H1 (cell line): ENCODE measurements at regions not wholly inside any gene's neighbourhood (a gene's known extent, or its start where the extent isn't known, plus 50 kb on each side); places are given as distances from the start of the nearest gene placed in this dataset.

Experiments
- CTCF ChIA-PET: fragments of 300-600 bp; sonication (Branson Sonifier 250); formaldehyde crosslinking; loops from one replicate; lab custom pipeline; 2021; ENCODE audit not compliant: partially characterized antibody; lab: Charles Lee
- POLR2A ChIA-PET: fragments of 300-600 bp; sonication (Branson Sonifier 250); formaldehyde crosslinking; loops from one replicate; lab custom pipeline; 2021; ENCODE audit warnings: inconsistent platforms; ENCODE audit not compliant: partially characterized antibody; lab: Charles Lee
- DNase-seq, 2 experiments: peaks; one replicate each; pipeline versions ENCODE4 v3.0.0 to v3.0.0-alpha.2; 2010 to 2022; ENCODE audit warnings: low spot score in 2 of 2, low read depth in 1 of 2, mixed read lengths in 1 of 2
- FAIRE-seq: peaks from 2 replicates; lab custom pipeline; 2011; peaks lifted over from hg19 to GRCh38; lab: Jason Lieb, UNC
- H2AFZ ChIP-seq: 2 replicates; pipeline ENCODE4 v1.8.1; 2012; ENCODE audit warnings: low read length, inconsistent platforms
- H2AK5ac ChIP-seq: 2 replicates; pipeline ENCODE4 v1.6.1; 2013; ENCODE audit warnings: low read depth, low read length
- H2BK120ac ChIP-seq: replicated peaks from 2 replicates; pipeline ENCODE3; 2013; ENCODE audit warnings: low read depth, low read length, inconsistent platforms
- H2BK12ac ChIP-seq: 2 replicates; pipeline ENCODE4 v1.6.1; 2013; ENCODE audit warnings: low read depth, low read length
- H2BK15ac ChIP-seq: 2 replicates; pipeline ENCODE4 v1.6.1; 2013; ENCODE audit warnings: low read length
- H2BK20ac ChIP-seq: 2 replicates; pipeline ENCODE4 v1.6.1; 2013; ENCODE audit warnings: low read length
- H2BK5ac ChIP-seq: 2 replicates; pipeline ENCODE4 v1.6.1; 2013; ENCODE audit warnings: low read depth, low read length
- H3K14ac ChIP-seq: 2 replicates; pipeline ENCODE4 v1.6.1; 2013; ENCODE audit warnings: inconsistent platforms; ENCODE audit not compliant: insufficient read length
- H3K18ac ChIP-seq: 2 replicates; pipeline ENCODE4 v1.6.1; 2013; ENCODE audit warnings: low read length; ENCODE audit errors: extremely low read depth
- H3K23ac ChIP-seq: 2 replicates; pipeline ENCODE4 v1.6.1; 2013; ENCODE audit warnings: inconsistent platforms; ENCODE audit not compliant: insufficient read length
- H3K23me2 ChIP-seq: 2 replicates; pipeline ENCODE4 v1.6.1; 2013; ENCODE audit warnings: low read depth, low read length
- H3K27ac ChIP-seq: 2 replicates; pipeline ENCODE4 v1.6.1; 2011; ENCODE audit warnings: low read depth, low read length, inconsistent platforms
- H3K27me3 ChIP-seq, 4 experiments: replicated peaks in 1 of 4; 1 replicate in 1 of 4; 2 replicates in 3 of 4; pipeline versions ENCODE4 v1.6.1 to v1.8.1; 2011 to 2013; ENCODE audit warnings: low read length in 3 of 4, mild to moderate bottlenecking in 3 of 4, inconsistent platforms in 2 of 4, mixed read lengths in 2 of 4, moderate library complexity in 1 of 4; ENCODE audit not compliant: control insufficient read depth in 3 of 4, insufficient read depth in 3 of 4; ENCODE audit errors: extremely low read depth in 1 of 4
- H3K36me3 ChIP-seq, 4 experiments: 2 replicates each; pipeline versions ENCODE4 v1.6.1 to v1.8.1; 2011 to 2013; ENCODE audit warnings: mild to moderate bottlenecking in 4 of 4, low read length in 3 of 4, moderate library complexity in 2 of 4, control low read depth in 1 of 4, inconsistent platforms in 1 of 4; ENCODE audit not compliant: insufficient read depth in 4 of 4, control insufficient read depth in 2 of 4
- H3K4ac ChIP-seq: replicated peaks from 2 replicates; pipeline ENCODE3; 2013; ENCODE audit warnings: low read length, low read depth, mixed read lengths, inconsistent platforms; ENCODE audit not compliant: insufficient read length
- H3K4me1 ChIP-seq, 4 experiments: replicated peaks in 1 of 4; 1 replicate in 1 of 4; 2 replicates in 3 of 4; pipeline versions ENCODE4 v1.6.1 to v1.8.1; 2011 to 2013; ENCODE audit warnings: low read length in 3 of 4, inconsistent platforms in 2 of 4, mixed read lengths in 1 of 4; ENCODE audit not compliant: insufficient read depth in 4 of 4, control insufficient read depth in 3 of 4
- H3K4me2 ChIP-seq, 2 experiments: 2 replicates each; pipeline versions ENCODE4 v1.6.1 to v1.8.1; 2011 to 2013; ENCODE audit warnings: low read depth in 2 of 2, low read length in 2 of 2, control low read depth in 1 of 2, inconsistent platforms in 1 of 2, mild to moderate bottlenecking in 1 of 2; ENCODE audit not compliant: insufficient read depth in 1 of 2
- H3K4me3 ChIP-seq, 4 experiments: fragments of 200-600, 300-600 bp in 1 of 4; sonication (generic), shearing (Covaris generic), sonication (Bioruptor Twin) in 1 of 4; 2 replicates each; pipeline versions ENCODE4 v1.5.1 to v1.8.1; 2011 to 2016; ENCODE audit warnings: low read length in 4 of 4, low read depth in 3 of 4, control low read depth in 2 of 4, inconsistent platforms in 2 of 4, mild to moderate bottlenecking in 2 of 4, mixed read lengths in 1 of 4, moderate library complexity in 1 of 4; ENCODE audit not compliant: insufficient read depth in 2 of 4; ENCODE audit errors: extremely low read depth in 1 of 4
- H3K56ac ChIP-seq: replicated peaks from 2 replicates; pipeline ENCODE3; 2013; ENCODE audit warnings: low read depth, mild to moderate bottlenecking, mixed read lengths, low read length, inconsistent platforms; ENCODE audit not compliant: insufficient read length
- H3K79me1 ChIP-seq: 2 replicates; pipeline ENCODE4 v1.6.1; 2013; ENCODE audit warnings: low read depth, low read length, control low read depth
- H3K79me2 ChIP-seq, 2 experiments: 2 replicates each; pipeline versions ENCODE4 v1.6.1 to v1.8.1; 2012 to 2013; ENCODE audit warnings: low read length in 2 of 2, mild to moderate bottlenecking in 2 of 2, inconsistent platforms in 1 of 2; ENCODE audit not compliant: insufficient read depth in 2 of 2, control insufficient read depth in 1 of 2
- H3K9ac ChIP-seq, 4 experiments: replicated peaks in 1 of 4; 1 replicate in 1 of 4; 2 replicates in 3 of 4; pipeline versions ENCODE4 v1.6.1 to v1.8.1; 2011 to 2013; ENCODE audit warnings: low read depth in 3 of 4, low read length in 3 of 4, control low read depth in 2 of 4, mild to moderate bottlenecking in 2 of 4, moderate library complexity in 2 of 4, inconsistent platforms in 1 of 4; ENCODE audit errors: extremely low read depth in 1 of 4
- H3K9me3 ChIP-seq, 2 experiments: 2 replicates each; pipeline versions ENCODE4 v1.6.1 to v1.8.1; 2012 to 2013; ENCODE audit warnings: mild to moderate bottlenecking in 2 of 2, moderate library complexity in 2 of 2, control low read depth in 1 of 2, inconsistent platforms in 1 of 2, low read depth in 1 of 2, low read length in 1 of 2, mixed read lengths in 1 of 2; ENCODE audit not compliant: insufficient read depth in 2 of 2
- H4K20me1 ChIP-seq, 2 experiments: replicated peaks in 1 of 2; 2 replicates each; pipeline versions ENCODE3 to v1.8.1; 2011 to 2013; ENCODE audit warnings: inconsistent platforms in 2 of 2, low read length in 2 of 2, mild to moderate bottlenecking in 1 of 2; ENCODE audit not compliant: insufficient read depth in 2 of 2, control insufficient read depth in 1 of 2
- H4K5ac ChIP-seq: 2 replicates; pipeline ENCODE4 v1.6.1; 2013; ENCODE audit warnings: low read length, low read depth, mixed read lengths, inconsistent platforms; ENCODE audit not compliant: insufficient read length
- H4K8ac ChIP-seq: 2 replicates; pipeline ENCODE4 v1.8.0; 2013; ENCODE audit warnings: mild to moderate bottlenecking, moderate library complexity, low read length, inconsistent platforms; ENCODE audit not compliant: insufficient read depth; ENCODE audit errors: extremely low read depth
- H4K91ac ChIP-seq: replicated peaks from 2 replicates; pipeline ENCODE3; 2013; ENCODE audit warnings: low read length, mixed read lengths, inconsistent platforms; ENCODE audit not compliant: insufficient read length
- BRCA1 ChIP-seq: IDR thresholded peaks from 2 replicates; pipeline ENCODE4 v1.6.1; 2012; ENCODE audit warnings: low read depth, low read length, improper control_type of control experiment
- CHD2 ChIP-seq: IDR thresholded peaks from 2 replicates; pipeline ENCODE4 v1.6.1; 2012; ENCODE audit warnings: low read length, improper control_type of control experiment
- CTBP2 ChIP-seq: IDR thresholded peaks from 2 replicates; pipeline ENCODE4 v1.7.0; 2011; ENCODE audit warnings: borderline replicate concordance, mild to moderate bottlenecking, moderate library complexity, mixed read lengths, low read length; ENCODE audit not compliant: insufficient read depth, insufficient read length
- JUND ChIP-seq: IDR thresholded peaks from 2 replicates; pipeline ENCODE4 v1.6.1; 2011; ENCODE audit warnings: mild to moderate bottlenecking, improper control_type of control experiment, low read length
- KDM4A ChIP-seq: IDR thresholded peaks from one replicate; pipeline ENCODE4 v1.7.1; 2012; ENCODE audit warnings: low read depth, mild to moderate bottlenecking, moderate library complexity, low read length, inconsistent platforms; ENCODE audit not compliant: severe bottlenecking
- NANOG ChIP-seq: IDR thresholded peaks from 2 replicates; pipeline ENCODE4 v1.6.1; 2011; ENCODE audit warnings: low read length, low read depth, mild to moderate bottlenecking, inconsistent platforms; ENCODE audit not compliant: insufficient read depth, poor library complexity, severe bottlenecking
- SAP30 ChIP-seq: fragments of 300-600 bp; sonication (generic); IDR thresholded peaks from 2 replicates; pipeline ENCODE4 v1.7.1; 2012; ENCODE audit warnings: low read length, moderate library complexity, mild to moderate bottlenecking, inconsistent platforms; ENCODE audit not compliant: insufficient read depth, insufficient replicate concordance
- SIN3A ChIP-seq, 2 experiments: IDR thresholded peaks in 1 of 2; conservative IDR thresholded peaks in 1 of 2; 2 replicates each; pipeline ENCODE4 v1.6.1; 2011 to 2012; ENCODE audit warnings: low read length in 2 of 2, improper control_type of control experiment in 1 of 2, low read depth in 1 of 2, mild to moderate bottlenecking in 1 of 2
- SRF ChIP-seq: IDR thresholded peaks from 2 replicates; pipeline ENCODE4 v1.6.1; 2011; ENCODE audit warnings: mild to moderate bottlenecking, low read depth, low read length, moderate library complexity
- WGBS, 2 experiments: shearing (Covaris generic) in 1 of 2; methylation state at CpG; one replicate each; pipeline versions ENCODE4 v1.1.6 to v1.1.7; 2013 to 2015; ENCODE audit warnings: low lambda C conversion rate in 2 of 2, mixed read lengths in 2 of 2, inconsistent platforms in 1 of 2, low coverage in 1 of 2, missing lambda C conversion rate in 1 of 2; ENCODE audit not compliant: insufficient replicate concordance in 2 of 2, insufficient coverage in 1 of 2, insufficient read length in 1 of 2; ENCODE audit errors: extremely low coverage in 1 of 2, missing lambda C conversion rate in 1 of 2; 5-methylcytosine and 5-hydroxymethylcytosine counted together
- TF ChIP-seq, protein P1 (sequence below), 3 experiments: IDR thresholded peaks; 1 replicate in 2 of 3; 2 replicates in 1 of 3; pipeline versions ENCODE4 v1.5.1 to v1.6.1; 2011; ENCODE audit warnings: low read length in 3 of 3, mild to moderate bottlenecking in 3 of 3, inconsistent platforms in 2 of 3, low read depth in 1 of 3, moderate library complexity in 1 of 3; ENCODE audit not compliant: insufficient read depth in 1 of 3; ENCODE audit errors: control extremely low read depth in 1 of 3

DNA sequence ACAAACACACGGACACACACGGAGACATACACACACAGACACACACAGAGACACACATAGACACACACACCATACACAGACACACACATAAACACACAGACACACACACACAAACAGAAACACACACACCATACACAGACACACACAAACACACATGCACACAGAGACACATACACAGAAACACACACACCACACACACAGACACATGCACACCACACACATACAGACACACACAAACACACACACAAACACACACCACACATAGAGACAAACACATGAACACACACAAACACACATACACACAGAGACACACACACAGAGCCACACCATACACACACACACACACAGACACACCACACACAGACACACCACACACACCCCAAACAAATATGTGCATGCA is 152.7 kb upstream of the FOXD4L5 start:
- CTCF ChIA-PET = no interaction called here
- no peak overlapping the region for H2AK5ac ChIP-seq
- peaks cover 0 to 2% of the 10 kb centered on the region in 2 experiments for H4K20me1 ChIP-seq

More for the DNA sequence above, 152.7 kb upstream of the FOXD4L5 start:
- H3K4ac ChIP-seq = no peak overlapping the region
- H2BK12ac ChIP-seq = no peak overlapping the region
- peaks cover 13 to 48% of the 10 kb centered on the region in 2 experiments; a peak in 3 of 4 replicates for H3K9me3 ChIP-seq
- WGBS, 2 experiments = 62% methylated on average over 2 of the region's 2 CpGs; no CpG with 5 or more reads in 1 of the 2 experiments
- H3K23ac ChIP-seq = no peak overlapping the region
- FAIRE-seq (no peak), DNase-seq (no peak)
- peak overlapping the region; percentile 82 for H3K56ac ChIP-seq
- no peaks in the 10 kb centered on the region for H3K79me1 ChIP-seq
- H2AFZ ChIP-seq = no peak overlapping the region
- no peak overlapping the region for H3K14ac ChIP-seq
- H2BK120ac ChIP-seq = no peak overlapping the region
- no peak overlapping the region for H3K18ac ChIP-seq
- no peak overlapping the region for H4K5ac ChIP-seq
- no peak overlapping the region for H3K9ac ChIP-seq
- no peaks in the 10 kb centered on the region for H3K27me3 ChIP-seq
- peaks cover 4% of the 10 kb centered on the region; the same call in 1 of the 2 replicates for H3K23me2 ChIP-seq
- no peaks in the 10 kb centered on the region; a peak in 1 of 8 replicates for H3K36me3 ChIP-seq
- no peak overlapping the region for H2BK15ac ChIP-seq
- TF ChIP-seq JUND (no peak), NANOG (no peak), SIN3A (conservative IDR thresholded peaks at IDR 0.05 in 1 of 2, IDR thresholded peaks at IDR 0.05 in 1 of 2; ENCODE audit: low read depth in 1 of 2, low read length in 2 of 2) (no peak), CTBP2 (no peak), SAP30 (no peak), CHD2 (no peak), BRCA1 (no peak), KDM4A (no peak), SRF (no peak)
- TF ChIP-seq, protein P1, sequence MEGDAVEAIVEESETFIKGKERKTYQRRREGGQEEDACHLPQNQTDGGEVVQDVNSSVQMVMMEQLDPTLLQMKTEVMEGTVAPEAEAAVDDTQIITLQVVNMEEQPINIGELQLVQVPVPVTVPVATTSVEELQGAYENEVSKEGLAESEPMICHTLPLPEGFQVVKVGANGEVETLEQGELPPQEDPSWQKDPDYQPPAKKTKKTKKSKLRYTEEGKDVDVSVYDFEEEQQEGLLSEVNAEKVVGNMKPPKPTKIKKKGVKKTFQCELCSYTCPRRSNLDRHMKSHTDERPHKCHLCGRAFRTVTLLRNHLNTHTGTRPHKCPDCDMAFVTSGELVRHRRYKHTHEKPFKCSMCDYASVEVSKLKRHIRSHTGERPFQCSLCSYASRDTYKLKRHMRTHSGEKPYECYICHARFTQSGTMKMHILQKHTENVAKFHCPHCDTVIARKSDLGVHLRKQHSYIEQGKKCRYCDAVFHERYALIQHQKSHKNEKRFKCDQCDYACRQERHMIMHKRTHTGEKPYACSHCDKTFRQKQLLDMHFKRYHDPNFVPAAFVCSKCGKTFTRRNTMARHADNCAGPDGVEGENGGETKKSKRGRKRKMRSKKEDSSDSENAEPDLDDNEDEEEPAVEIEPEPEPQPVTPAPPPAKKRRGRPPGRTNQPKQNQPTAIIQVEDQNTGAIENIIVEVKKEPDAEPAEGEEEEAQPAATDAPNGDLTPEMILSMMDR (IDR thresholded peaks at IDR 0.05; ENCODE audit: control extremely low read depth in 1 of 3, insufficient read depth in 1 of 3, low read depth in 1 of 3, low read length in 3 of 3) = no peak
- no peak overlapping the region for H2BK5ac ChIP-seq
- POLR2A ChIA-PET = no interaction called here
- H2BK20ac ChIP-seq = no peak overlapping the region
- no peak overlapping the region for H3K4me2 ChIP-seq
- no peaks in the 10 kb centered on the region for H3K79me2 ChIP-seq
- H3K27ac ChIP-seq = no peak overlapping the region
- no peak overlapping the region for H3K4me3 ChIP-seq
- no peak overlapping the region for H4K8ac ChIP-seq
- H3K4me1 ChIP-seq = no peaks in the 10 kb centered on the region
- H4K91ac ChIP-seq = no peak overlapping the region
